ENCODE measurements at regions not wholly inside any gene's neighbourhood (a gene's known extent, or its start where the extent isn't known, plus 50 kb on each side); places are given as distances from the start of the nearest gene placed in this dataset.

- no peak for DNase-seq (ENCODE audit: low spot score)
These were observed 191.7 kb upstream of the TCF21 start for GRCh38 chr6:133697185-133697584.

GRCh38 chr6:133697666-133698065, 191.2 kb upstream of the TCF21 start:
- no peak for DNase-seq (ENCODE audit: low spot score)

- no peak for DNase-seq (ENCODE audit: low spot score)
These were observed 190.6 kb upstream of the TCF21 start for GRCh38 chr6:133698272-133698671.

GRCh38 chr6:133699741-133700385, 189.1 kb upstream of the TCF21 start:
- DNase-seq (ENCODE audit: low spot score): no peak

- DNase-seq (ENCODE audit: low spot score): no peak
These were observed 187.1 kb upstream of the TCF21 start for GRCh38 chr6:133701633-133702331.

- DNase-seq (ENCODE audit: low spot score): no peak
These were observed 184.5 kb upstream of the TCF21 start for GRCh38 chr6:133704371-133704770.

- no peak for DNase-seq (ENCODE audit: low spot score)
These were observed 183.8 kb upstream of the TCF21 start for GRCh38 chr6:133705066-133705465.

GRCh38 chr6:133705731-133706130, 183.2 kb upstream of the TCF21 start:
- DNase-seq (ENCODE audit: low spot score): no peak

- peak; percentile 19 for DNase-seq (ENCODE audit: low spot score)
These were observed 181.5 kb upstream of the TCF21 start for GRCh38 chr6:133707456-133707855.

GRCh38 chr6:133710826-133711225, 178.1 kb upstream of the TCF21 start:
- DNase-seq (ENCODE audit: low spot score): no peak

GRCh38 chr6:133715270-133715669, 173.6 kb upstream of the TCF21 start:
- DNase-seq (ENCODE audit: low spot score): no peak

- DNase-seq (ENCODE audit: low spot score): peak; percentile 80
These were observed 164.2 kb upstream of the TCF21 start for GRCh38 chr6:133724726-133725125.

- no peak for DNase-seq (ENCODE audit: low spot score)
These were observed 162.7 kb upstream of the TCF21 start for GRCh38 chr6:133726188-133726587.

- peak; percentile 49 for DNase-seq (ENCODE audit: low spot score)
These were observed 158.0 kb upstream of the TCF21 start for GRCh38 chr6:133730881-133731280.

GRCh38 chr6:133740218-133740617, 148.7 kb upstream of the TCF21 start:
- no peak for DNase-seq (ENCODE audit: low spot score)

- DNase-seq (ENCODE audit: low spot score): no peak
These were observed 148.1 kb upstream of the TCF21 start for GRCh38 chr6:133740816-133741215.

GRCh38 chr6:133741375-133741861, 147.5 kb upstream of the TCF21 start:
- DNase-seq (ENCODE audit: low spot score): peak; percentile 35

- no peak for DNase-seq (ENCODE audit: low spot score)
These were observed 145.3 kb upstream of the TCF21 start for GRCh38 chr6:133743621-133744020.

GRCh38 chr6:133746417-133746770, 142.5 kb upstream of the TCF21 start:
- DNase-seq (ENCODE audit: low spot score): no peak

- DNase-seq (ENCODE audit: low spot score): no peak
These were observed 140.3 kb upstream of the TCF21 start for GRCh38 chr6:133748628-133749027.

- no peak for DNase-seq (ENCODE audit: low spot score)
These were observed 139.5 kb upstream of the TCF21 start for GRCh38 chr6:133749427-133749826.

- no peak for DNase-seq (ENCODE audit: low spot score)
These were observed 136.8 kb upstream of the TCF21 start for GRCh38 chr6:133752129-133752528.

GRCh38 chr6:133753756-133754155, 135.2 kb upstream of the TCF21 start:
- peak; percentile 34 for DNase-seq (ENCODE audit: low spot score)

- no peak for DNase-seq (ENCODE audit: low spot score)
These were observed 134.6 kb upstream of the TCF21 start for GRCh38 chr6:133754298-133754697.

Measured in kidney tubule cell (primary cell).